ENCODE measurements at regions not wholly inside any gene's neighbourhood (a gene's known extent, or its start where the extent isn't known, plus 50 kb on each side); places are given as distances from the start of the nearest gene placed in this dataset.

- no peak for TF ChIP-seq EZH2 (IDR thresholded peaks at IDR 0.05; ENCODE audit: borderline replicate concordance, low read depth, low read length, severe bottlenecking)
- no peak for TF ChIP-seq CTCF (IDR thresholded peaks at IDR 0.05; ENCODE audit: borderline replicate concordance, extremely low read depth, low read length, poor library complexity, severe bottlenecking)
Observed at GRCh38 chr5:74237571-74238145, 402.9 kb downstream of the ENC1 start.
